ELF-1 (cell line): ENCODE measurements at regions not wholly inside any gene's neighbourhood (a gene's known extent, or its start where the extent isn't known, plus 50 kb on each side); places are given as distances from the start of the nearest gene placed in this dataset.

ENCODE experiments used
- DNase-seq: peaks from one replicate; pipeline ENCODE4 v3.0.0-alpha.2; 2016; ENCODE audit warnings: low read depth, low spot score

DNA sequence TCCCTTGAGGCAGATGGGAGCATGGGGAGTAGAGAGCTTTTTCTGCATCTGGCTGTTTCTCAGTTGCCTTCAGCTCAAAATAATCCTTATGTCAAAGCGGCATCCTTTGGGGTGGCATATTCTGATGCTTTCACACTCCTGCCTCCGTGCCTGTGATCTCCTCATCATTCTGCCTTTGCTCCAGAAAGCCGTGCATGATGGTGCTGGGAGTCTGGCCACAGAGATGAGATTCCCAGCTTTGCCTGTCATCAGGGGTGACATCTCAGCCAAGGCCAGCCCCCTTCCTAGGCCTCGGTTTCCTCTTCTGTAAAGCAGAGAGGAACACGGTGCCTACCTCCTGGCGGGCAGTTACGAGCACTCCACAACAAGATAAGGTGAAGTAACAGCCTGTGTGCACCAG is 96.3 kb upstream of the ALDH1A3 start:
- no peak for DNase-seq

DNA sequence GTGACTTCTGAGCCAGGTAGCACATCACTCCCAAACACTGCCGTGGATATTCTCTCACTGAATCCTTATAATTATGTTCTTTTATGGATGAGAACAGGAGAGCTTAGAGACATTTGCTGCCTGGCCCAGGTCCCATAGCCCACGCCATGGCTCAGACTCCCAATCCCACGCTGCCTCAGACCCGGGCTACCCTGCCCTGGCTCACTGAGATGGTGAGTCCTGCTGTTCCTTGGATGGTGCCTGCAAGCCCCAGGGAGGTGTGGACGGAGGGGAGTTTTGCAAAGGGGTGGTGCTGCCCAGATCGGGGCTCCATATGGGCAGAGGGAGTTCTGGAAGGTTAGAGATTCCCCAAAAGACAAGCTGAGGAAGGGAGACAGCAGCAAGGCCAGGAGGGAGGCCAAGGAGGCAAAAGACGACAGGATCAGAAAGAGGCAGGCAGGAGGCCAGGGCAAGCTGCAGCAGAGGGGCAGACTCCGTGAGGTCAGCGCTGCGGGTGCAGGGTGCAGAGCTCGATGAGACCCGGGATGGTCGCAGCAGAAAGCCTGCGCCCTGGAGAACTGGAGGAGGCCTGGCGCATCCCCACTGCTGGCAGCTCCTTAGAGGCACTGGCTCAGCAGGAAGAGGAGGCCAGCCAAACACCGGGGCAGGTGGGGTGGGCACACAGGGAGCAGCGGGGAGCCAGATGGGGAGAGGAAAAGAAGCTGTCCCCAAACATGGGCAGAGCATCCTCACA is 95.7 kb upstream of the ALDH1A3 start:
- no peak for DNase-seq

DNA sequence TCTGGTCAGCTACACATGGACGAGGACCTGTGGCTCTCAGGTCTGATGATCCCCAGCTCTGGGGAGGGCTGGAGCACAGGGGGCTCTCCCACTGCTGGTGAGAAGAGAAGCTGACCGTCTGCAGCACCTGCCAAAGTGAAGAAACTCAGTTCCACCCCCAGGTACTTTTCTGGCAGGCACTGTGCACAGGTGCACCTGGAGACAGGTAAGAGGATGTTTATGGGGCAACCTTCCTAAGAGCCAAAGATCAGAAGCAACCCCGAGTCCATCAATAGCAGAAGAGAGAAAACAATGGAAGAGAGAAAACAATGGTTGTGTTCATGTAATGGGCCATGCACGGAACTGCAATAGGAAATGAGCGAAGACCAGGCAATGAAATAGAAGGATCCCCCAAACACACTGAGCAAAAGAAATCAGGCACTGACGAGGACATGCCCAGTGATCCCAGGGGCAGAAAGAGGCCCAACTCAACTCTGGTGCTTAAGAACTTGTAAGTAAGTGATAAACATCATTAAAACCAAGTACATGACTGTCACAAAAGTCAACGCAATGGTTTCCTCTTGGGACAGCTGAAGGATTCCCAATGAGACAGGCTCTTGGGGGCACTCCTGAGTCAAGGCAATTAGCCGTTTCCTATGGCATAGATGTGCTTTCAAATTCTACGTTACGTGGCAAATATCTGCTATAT is 95.0 kb upstream of the ALDH1A3 start:
- no peak for DNase-seq

GRCh38 chr15:100785181-100786138 is 94.2 kb upstream of the ALDH1A3 start:
- no peak for DNase-seq

GRCh38 chr15:100786139-100786531 is 93.5 kb upstream of the ALDH1A3 start:
- DNase-seq: no peak

DNA sequence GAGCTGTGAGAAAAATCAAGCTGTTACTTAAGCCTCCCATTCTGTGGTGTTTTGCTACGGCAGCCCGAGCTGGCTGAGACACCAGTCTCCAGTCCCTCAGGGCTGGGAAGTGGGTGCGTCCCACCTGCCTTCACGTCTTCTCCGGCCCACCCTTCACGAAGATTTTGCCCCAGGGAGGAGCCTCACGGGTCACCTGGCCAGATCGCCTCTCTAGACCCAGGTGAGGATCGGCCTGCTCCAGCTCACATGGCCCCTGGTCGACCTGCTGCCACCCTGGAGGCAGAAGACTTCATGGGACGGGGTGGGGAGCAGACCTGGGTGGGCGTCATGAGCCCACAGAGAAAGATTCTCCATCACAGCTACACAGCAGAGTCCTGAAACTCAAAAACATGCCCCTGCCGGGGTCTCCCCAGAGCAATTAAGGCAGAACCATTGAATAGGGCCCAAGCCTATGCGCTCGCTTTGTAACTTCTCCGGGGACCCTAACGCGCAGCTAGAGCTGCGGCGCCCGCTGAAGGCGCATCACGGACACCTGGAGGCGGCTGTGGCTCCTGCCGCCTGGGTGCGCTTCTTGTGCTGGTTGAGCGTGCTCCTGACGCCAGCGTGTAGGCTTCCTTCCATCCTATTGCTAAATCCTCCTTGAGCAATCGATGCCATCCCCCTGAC is 92.6 kb upstream of the ALDH1A3 start:
- DNase-seq: no peak

DNA sequence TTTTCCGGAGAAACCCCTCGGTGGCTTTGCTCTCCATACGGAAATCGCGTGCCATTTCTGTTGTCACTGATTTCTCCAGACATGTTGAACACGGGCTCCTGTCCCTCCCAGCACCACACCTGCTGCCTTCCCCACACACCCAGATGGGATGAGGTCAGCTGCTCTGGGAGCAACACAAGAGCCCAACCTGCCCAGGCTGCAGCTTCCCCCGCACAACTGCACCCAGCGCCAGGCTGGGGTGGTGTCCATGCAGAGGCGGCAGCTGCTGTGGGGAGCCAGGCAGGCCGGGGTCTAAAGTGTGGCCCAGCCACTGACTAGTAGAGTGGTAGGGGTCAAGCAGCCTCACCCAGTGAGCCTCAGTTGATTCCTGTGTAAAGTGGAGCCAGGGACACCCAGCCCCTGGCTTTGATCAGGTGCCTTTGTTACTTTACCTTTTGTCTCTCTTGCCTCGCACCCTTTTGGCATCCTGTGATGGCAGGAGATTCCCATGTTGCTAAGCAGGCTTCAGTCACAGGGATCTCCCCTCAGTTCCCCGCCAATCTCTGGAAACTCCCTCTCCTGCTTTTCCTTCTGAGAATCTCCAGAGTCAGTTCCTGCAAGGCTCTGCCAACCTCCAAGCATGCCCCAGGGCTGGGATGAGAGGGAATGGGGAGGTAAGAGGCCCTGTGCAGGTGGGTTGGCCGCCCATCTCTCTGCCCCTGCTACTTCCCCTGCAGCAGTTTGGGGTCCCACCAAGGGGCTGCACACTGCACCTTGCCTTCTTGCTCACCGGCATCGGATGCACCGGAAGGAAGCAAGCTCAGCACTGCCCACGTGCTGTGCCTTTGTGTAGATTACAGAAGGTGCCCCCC is 91.8 kb upstream of the ALDH1A3 start:
- DNase-seq: no peak

- DNase-seq: no peak
Observed at GRCh38 chr15:100788418-100789105, 91.1 kb upstream of the ALDH1A3 start.

DNA sequence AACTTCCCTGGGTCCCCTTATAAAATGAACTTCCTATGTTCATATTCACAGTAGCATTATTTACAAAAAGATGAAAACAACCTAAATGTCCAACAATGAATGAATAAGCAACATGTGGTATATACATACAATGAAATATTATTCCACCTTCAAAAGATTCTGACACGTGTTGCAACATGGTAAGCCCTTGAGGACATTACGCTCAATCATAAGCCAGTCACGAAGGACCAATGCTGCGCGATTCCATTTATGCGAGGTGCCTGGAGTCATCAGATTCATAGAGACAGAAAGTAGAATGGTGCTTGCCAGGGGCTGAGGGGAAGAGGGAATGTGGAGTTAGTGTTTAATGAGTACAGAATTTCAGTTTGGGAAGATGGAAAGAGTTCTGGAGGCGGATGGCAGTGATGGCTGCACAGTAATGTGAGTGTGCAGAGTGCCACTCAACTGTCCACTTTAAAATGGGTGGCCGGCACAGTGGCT is 88.8 kb upstream of the ALDH1A3 start:
- DNase-seq: no peak

DNA sequence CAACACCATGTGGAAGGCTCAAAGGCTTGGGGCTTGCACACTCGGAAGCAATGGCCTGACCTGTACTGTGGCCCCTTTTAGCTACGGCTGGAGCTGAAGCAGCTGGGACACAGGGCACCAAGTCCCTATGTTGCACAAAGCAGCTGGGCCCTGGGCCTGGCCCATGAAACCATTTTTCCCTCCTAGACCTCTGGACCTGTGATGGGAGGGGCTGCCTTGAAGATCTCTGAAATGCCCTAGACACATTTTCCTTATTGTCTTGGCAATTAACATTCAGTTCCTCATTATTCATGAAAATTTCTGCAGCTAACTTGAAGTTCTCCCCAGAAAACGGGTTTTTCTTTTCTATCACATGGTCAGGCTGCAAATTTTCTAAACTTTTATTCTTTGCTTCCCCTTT is 85.6 kb upstream of the ALDH1A3 start:
- DNase-seq: no peak

DNA sequence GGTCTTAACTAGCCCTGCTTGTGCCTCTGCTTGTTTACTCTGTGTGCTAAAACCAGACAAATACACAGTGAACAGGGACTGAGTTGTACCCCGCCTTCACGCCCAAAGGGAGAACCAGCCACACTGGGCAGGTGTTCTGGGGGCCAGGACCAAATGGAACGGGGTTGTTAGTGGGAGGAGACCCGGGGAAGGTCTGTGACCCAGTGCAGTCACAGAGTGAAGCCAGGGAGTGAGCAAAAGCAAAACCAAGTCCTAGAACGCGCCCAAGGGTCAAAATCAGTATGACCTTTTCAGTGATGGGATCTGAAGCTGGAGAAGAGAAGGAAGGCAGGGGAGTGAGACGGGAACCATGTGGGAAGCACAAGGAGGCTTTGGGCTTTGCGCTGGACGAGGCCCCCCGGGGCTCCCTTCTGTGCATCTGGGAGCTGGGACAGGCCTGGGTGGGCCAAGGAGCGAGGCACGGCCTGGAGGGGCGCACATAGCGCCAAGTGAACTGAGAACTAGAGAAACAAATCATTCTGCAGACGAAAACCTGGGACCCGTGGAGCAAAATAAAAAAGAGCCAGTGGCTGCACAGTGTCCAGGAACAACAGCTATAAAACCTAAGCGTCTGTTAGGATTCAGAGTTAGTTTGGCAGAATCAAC is 78.3 kb upstream of the ALDH1A3 start:
- DNase-seq: no peak

- DNase-seq: peak; percentile 47
Observed at GRCh38 chr15:100802421-100803170, 77.0 kb upstream of the ALDH1A3 start.

DNA sequence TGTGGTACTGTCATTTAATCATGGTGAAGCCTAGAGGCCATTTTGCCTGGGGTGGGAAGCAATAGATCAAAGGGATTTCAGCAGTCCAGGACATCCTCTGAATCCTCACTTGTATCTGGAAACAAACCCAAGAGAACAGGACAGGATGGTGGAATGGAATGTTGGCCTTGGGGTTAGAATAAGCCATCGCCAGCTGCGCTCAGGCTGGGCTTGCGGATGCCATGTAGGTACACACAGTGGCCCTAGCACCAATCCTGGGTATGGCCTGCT is 76.5 kb upstream of the ALDH1A3 start:
- peak; percentile 92 for DNase-seq

DNA sequence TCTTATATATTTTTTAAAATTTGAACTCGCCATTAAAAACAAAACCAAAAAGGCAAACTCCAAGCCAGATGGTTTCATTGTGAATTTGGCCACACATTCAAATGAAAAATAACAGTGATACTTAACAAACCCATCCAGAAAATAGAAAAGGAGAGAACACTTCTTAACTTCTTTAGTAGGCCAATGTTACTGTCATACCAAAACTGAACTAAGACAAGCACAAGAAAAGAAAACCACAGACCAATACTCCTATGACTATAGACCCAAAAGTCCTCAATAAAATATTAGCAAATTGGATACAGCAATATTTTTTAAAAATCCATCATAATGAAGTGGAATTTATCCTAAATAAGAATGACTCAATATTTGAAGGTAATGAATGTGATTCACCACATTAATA is 73.5 kb upstream of the ALDH1A3 start:
- DNase-seq: no peak

DNA sequence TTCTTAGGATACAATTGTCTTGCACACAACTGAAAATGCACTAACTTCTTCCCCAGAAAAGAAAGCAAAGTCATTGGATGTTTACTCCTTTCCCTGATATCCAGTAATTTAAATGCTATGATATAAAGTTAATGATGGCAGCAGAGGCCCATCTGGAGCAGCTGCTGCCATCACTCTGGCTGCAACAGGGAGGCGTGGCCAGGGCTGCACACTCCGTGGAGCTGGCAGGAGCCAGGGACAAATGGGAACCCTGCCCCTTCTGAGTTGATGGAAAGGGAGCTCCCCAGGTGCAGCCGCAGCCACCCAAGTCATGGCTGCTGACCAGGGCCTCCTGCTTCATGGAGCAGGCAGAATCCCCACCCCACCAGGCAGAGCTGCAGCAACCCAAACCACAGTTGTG is 72.6 kb upstream of the ALDH1A3 start:
- DNase-seq: no peak

GRCh38 chr15:100808691-100809090 is 70.9 kb upstream of the ALDH1A3 start:
- no peak for DNase-seq

GRCh38 chr15:100809151-100809550 is 70.5 kb upstream of the ALDH1A3 start:
- DNase-seq: no peak

GRCh38 chr15:100809587-100809986 is 70.0 kb upstream of the ALDH1A3 start:
- DNase-seq: no peak

DNA sequence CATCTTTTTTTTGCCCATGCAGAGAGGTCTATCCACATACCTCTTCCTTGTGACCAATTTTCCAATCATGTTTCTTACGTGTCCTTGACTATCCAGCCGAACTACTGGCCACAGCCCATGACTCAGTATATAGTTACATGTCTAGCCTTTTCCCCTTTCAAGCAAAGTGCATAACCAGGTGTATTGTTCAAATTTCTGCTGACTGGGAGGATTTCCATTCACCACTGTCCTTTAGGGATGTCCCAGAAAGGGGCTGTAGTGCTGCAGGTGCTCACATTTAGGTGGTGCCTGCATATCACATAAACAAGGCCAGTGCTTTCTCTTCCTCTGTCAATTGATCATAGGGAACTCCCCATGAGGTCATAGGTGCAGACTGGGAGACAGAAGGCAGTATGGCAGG is 69.4 kb upstream of the ALDH1A3 start:
- no peak for DNase-seq
